ENCODE measurements at regions not wholly inside any gene's neighbourhood (a gene's known extent, or its start where the extent isn't known, plus 50 kb on each side); places are given as distances from the start of the nearest gene placed in this dataset.
"Not testable (repeated sequence)": the region's sequence is repeated elsewhere in the genome, so short reads cannot be mapped to it uniquely, and the experiment has no call there.

- Mint-ChIP-seq H3K36me3 (ENCODE audit: low read depth) (no peaks in the 10 kb centered on the region), H3K27ac (no peak overlapping the region), H3K9me3 (peaks cover 7% of the 10 kb centered on the region), H3K27me3 (peaks cover 9% of the 10 kb centered on the region), H3K4me3 (no peak overlapping the region), H3K4me1 (no peaks in the 10 kb centered on the region)
- ATAC-seq (replicated peaks): no peak
These were observed 124.5 kb downstream of the AHR start for GRCh38 chr7:17422966-17423365.

DNA sequence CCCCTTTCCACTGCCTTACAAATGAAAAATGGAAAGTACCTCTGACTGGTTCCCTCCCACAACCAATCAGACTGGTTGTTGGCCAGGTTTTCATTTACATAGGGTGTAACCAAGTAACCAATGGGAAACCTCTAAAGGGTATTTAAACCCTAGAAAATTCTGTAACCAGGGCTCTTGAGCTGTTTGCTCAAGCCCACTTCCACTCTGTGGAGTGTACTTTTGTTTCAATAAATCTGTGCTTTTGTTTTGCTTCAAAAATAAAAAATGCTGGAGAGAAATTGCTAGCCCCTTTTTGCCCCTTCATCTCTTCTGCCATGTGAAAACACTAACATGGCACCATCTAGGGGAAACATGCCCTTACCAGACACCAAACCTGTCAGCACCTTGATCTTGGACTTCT is 129.5 kb downstream of the AHR start:
- Mint-ChIP-seq H3K4me3 (no peak overlapping the region), H3K36me3 (ENCODE audit: low read depth) (no peaks in the 10 kb centered on the region), H3K27me3 (peaks cover 12% of the 10 kb centered on the region), H3K4me1 (no peaks in the 10 kb centered on the region), H3K9me3 (peaks cover 11% of the 10 kb centered on the region), H3K27ac (no peak overlapping the region)
- ATAC-seq (replicated peaks): no peak

- no peaks in the 10 kb centered on the region for H3K4me1 Mint-ChIP-seq
- no peak overlapping the region for H3K4me3 Mint-ChIP-seq
- no peaks in the 10 kb centered on the region for H3K36me3 Mint-ChIP-seq (ENCODE audit: low read depth)
- ATAC-seq (replicated peaks): no peak
- no peak overlapping the region for H3K27ac Mint-ChIP-seq
- H3K9me3 Mint-ChIP-seq: peaks cover 11% of the 10 kb centered on the region
- H3K27me3 Mint-ChIP-seq: peaks cover 12% of the 10 kb centered on the region
These were observed 131.1 kb downstream of the AHR start for GRCh38 chr7:17429579-17429978.

DNA sequence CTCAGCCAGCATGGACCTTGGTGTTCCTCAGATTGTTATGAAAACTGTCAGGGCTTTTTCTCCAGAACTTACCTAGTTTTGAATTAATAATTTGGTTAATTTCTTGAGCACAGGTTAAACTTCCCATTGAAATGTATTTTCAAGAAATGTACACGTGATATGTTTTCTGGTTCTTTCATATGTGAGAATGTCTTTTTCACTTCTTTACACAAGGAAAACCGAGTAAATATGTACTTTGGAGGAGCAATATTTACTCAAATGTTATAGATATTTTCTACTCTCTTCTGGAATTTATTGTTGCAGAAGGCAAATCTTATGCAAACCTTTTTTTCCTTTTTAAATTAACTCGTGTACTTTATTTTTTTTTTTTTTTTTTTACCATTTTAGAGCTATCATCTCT is 134.3 kb downstream of the AHR start:
- H3K27ac Mint-ChIP-seq: no peak overlapping the region
- peaks cover 5% of the 10 kb centered on the region for H3K9me3 Mint-ChIP-seq
- H3K4me3 Mint-ChIP-seq: no peak overlapping the region
- no peak for ATAC-seq (replicated peaks)
- peaks cover 3% of the 10 kb centered on the region for H3K27me3 Mint-ChIP-seq
- H3K36me3 Mint-ChIP-seq (ENCODE audit: low read depth): no peaks in the 10 kb centered on the region
- no peaks in the 10 kb centered on the region for H3K4me1 Mint-ChIP-seq

GRCh38 chr7:17434191-17434590 is 135.7 kb downstream of the AHR start:
- peaks cover 3% of the 10 kb centered on the region for H3K27me3 Mint-ChIP-seq
- ATAC-seq (replicated peaks): no peak
- no peak overlapping the region for H3K27ac Mint-ChIP-seq
- peaks cover 7% of the 10 kb centered on the region for H3K4me1 Mint-ChIP-seq
- H3K4me3 Mint-ChIP-seq: no peak overlapping the region
- H3K9me3 Mint-ChIP-seq: no peaks in the 10 kb centered on the region
- H3K36me3 Mint-ChIP-seq (ENCODE audit: low read depth): no peaks in the 10 kb centered on the region

- H3K4me3 Mint-ChIP-seq: no peak overlapping the region
- no peak for ATAC-seq (replicated peaks)
- H3K27ac Mint-ChIP-seq: no peak overlapping the region
- peaks cover 3% of the 10 kb centered on the region for H3K27me3 Mint-ChIP-seq
- H3K36me3 Mint-ChIP-seq (ENCODE audit: low read depth): no peaks in the 10 kb centered on the region
- no peaks in the 10 kb centered on the region for H3K9me3 Mint-ChIP-seq
- H3K4me1 Mint-ChIP-seq: peaks cover 7% of the 10 kb centered on the region
These were observed 136.6 kb downstream of the AHR start for GRCh38 chr7:17434841-17435692.

- no peak for ATAC-seq (replicated peaks)
- no peaks in the 10 kb centered on the region for H3K36me3 Mint-ChIP-seq (ENCODE audit: low read depth)
- no peaks in the 10 kb centered on the region for H3K27me3 Mint-ChIP-seq
- no peak overlapping the region for H3K27ac Mint-ChIP-seq
- peaks cover 11% of the 10 kb centered on the region for H3K4me1 Mint-ChIP-seq
- H3K9me3 Mint-ChIP-seq: peaks cover 6% of the 10 kb centered on the region
- no peak overlapping the region for H3K4me3 Mint-ChIP-seq
These were observed 137.7 kb downstream of the AHR start for GRCh38 chr7:17436126-17436525.

- no peaks in the 10 kb centered on the region for H3K27me3 Mint-ChIP-seq
- peaks cover 11% of the 10 kb centered on the region for H3K4me1 Mint-ChIP-seq
- peaks cover 9% of the 10 kb centered on the region for H3K9me3 Mint-ChIP-seq
- no peak overlapping the region for H3K4me3 Mint-ChIP-seq
- ATAC-seq (replicated peaks): no peak
- H3K27ac Mint-ChIP-seq: no peak overlapping the region
- no peaks in the 10 kb centered on the region for H3K36me3 Mint-ChIP-seq (ENCODE audit: low read depth)
These were observed 139.1 kb downstream of the AHR start for GRCh38 chr7:17437586-17437985.

DNA sequence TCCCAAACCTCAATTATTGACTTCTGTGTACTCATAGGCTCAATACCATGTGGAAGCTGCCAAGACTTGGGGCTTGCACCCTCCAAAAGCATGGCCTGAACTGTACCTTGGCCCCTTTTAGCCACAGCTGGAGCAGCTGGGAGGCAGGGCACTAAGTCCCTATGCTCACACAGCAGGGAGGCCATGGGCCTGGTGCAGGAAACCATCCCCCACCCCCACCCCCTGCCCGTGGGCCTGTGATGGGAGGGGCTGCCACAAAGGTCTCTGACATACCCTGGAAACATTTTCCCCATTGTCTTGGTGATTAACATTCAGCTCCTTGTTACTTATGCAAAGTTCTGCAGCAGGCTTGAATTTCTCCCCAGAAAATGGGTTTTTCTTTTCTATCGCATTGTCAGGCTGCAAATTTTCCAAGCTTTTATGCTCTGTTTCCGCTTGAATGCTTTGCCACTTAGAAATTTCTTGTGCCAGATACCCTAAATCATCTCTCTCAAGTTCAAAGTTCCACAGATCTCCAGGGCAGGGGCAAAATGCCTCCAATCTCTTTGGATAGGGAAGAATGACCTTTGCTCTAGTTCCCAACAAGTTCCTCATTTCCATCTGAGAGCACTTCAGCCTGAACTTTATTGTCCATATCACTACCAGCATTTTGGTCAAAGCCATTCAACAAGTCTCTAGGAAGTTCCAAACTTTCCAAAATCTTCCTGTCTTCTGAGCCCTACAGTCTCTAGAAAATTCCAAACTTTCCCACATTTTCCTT is 141.8 kb downstream of the AHR start:
- peak overlapping the region; percentile 21 for H3K4me3 Mint-ChIP-seq
- H3K9me3 Mint-ChIP-seq; H3K36me3 Mint-ChIP-seq (ENCODE audit: low read depth); H3K27me3 Mint-ChIP-seq; ATAC-seq (replicated peaks): not testable (repeated sequence)
- H3K27ac Mint-ChIP-seq: peak overlapping the region; percentile 55
- peaks cover 11% of the 10 kb centered on the region for H3K4me1 Mint-ChIP-seq

GRCh38 chr7:17440831-17441230 is 142.4 kb downstream of the AHR start:
- Mint-ChIP-seq H3K4me1 (peaks cover 11% of the 10 kb centered on the region), H3K4me3 (peak overlapping the region; percentile 21), H3K27me3 (no peaks in the 10 kb centered on the region), H3K36me3 (ENCODE audit: low read depth) (no peaks in the 10 kb centered on the region), H3K27ac (peak overlapping the region; percentile 55), H3K9me3 (peaks cover 9% of the 10 kb centered on the region)
- peak; percentile 53 for ATAC-seq (replicated peaks)

GRCh38 chr7:17441557-17441956 is 143.1 kb downstream of the AHR start:
- no peak for ATAC-seq (replicated peaks)
- H3K9me3 Mint-ChIP-seq: peaks cover 9% of the 10 kb centered on the region
- no peak overlapping the region for H3K4me3 Mint-ChIP-seq
- H3K27me3 Mint-ChIP-seq: no peaks in the 10 kb centered on the region
- peaks cover 11% of the 10 kb centered on the region for H3K4me1 Mint-ChIP-seq
- H3K36me3 Mint-ChIP-seq (ENCODE audit: low read depth): no peaks in the 10 kb centered on the region
- peak overlapping the region; percentile 55 for H3K27ac Mint-ChIP-seq

DNA sequence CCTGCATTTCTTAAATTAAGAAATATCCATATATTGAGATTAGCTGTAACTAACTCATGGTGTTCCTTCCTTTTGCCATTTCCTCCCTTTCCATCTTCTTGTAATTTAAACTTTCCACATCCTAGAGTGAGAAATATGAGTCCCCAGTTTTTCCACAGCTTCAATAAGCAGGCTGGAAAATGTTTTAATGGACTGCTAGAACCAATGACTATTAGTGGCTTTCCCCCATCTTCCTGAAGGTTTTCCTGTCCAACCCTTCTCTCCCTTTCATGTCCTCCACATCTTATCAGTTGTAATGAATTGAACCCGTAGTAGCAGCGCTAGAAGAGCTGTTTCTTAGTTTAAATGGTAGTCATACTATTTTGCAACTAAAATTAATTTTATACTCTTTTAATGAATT is 145.7 kb downstream of the AHR start:
- H3K4me3 Mint-ChIP-seq: no peak overlapping the region
- H3K36me3 Mint-ChIP-seq (ENCODE audit: low read depth): no peaks in the 10 kb centered on the region
- peaks cover 4% of the 10 kb centered on the region for H3K4me1 Mint-ChIP-seq
- H3K9me3 Mint-ChIP-seq: peaks cover 18% of the 10 kb centered on the region
- no peak for ATAC-seq (replicated peaks)
- H3K27me3 Mint-ChIP-seq: peaks cover 12% of the 10 kb centered on the region
- no peak overlapping the region for H3K27ac Mint-ChIP-seq

DNA sequence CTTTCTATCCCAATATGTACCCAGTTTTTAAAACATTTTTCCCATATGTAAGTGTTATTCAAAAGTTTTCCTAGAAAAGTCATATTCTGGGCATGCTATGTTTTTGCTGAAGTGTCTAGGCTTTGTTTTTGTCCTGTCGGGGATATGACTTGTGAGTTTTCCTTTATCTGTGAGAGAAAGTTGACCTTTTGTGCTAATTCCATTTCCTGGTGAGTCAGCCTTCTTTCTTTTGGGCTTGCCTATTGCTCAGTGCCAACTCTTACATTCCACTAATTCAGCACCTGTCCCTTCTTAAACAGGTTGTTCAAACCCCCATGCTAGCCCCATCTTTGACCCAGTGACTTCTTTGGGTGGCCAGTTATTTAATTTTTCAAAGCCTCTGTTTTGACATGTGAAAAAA is 146.2 kb downstream of the AHR start:
- H3K4me3 Mint-ChIP-seq: no peak overlapping the region
- peaks cover 18% of the 10 kb centered on the region for H3K9me3 Mint-ChIP-seq
- no peaks in the 10 kb centered on the region for H3K36me3 Mint-ChIP-seq (ENCODE audit: low read depth)
- H3K4me1 Mint-ChIP-seq: peaks cover 4% of the 10 kb centered on the region
- ATAC-seq (replicated peaks): peak; percentile 45
- peaks cover 12% of the 10 kb centered on the region for H3K27me3 Mint-ChIP-seq
- no peak overlapping the region for H3K27ac Mint-ChIP-seq

DNA sequence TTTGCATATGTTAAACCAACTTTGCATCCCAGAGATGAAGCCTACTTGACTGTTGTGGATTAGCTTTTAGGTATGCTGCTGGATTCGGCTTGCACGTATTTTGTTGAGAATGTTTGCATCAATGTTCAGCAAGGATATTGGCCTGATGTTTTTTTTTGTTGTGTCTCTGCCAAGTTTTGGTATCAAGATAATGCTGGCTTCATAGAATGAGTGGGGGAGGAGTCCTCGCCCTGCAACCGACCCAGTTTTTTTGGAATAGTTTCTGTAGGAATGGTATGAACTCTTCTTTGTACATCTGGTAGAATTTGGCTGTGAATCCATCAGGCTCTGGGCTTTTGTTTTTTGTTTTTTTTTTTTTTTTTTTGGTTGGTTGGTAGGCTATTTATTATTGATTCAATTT is 147.9 kb downstream of the AHR start:
- H3K27ac Mint-ChIP-seq: no peak overlapping the region
- no peaks in the 10 kb centered on the region for H3K4me1 Mint-ChIP-seq
- H3K36me3 Mint-ChIP-seq (ENCODE audit: low read depth): no peaks in the 10 kb centered on the region
- no peak for ATAC-seq (replicated peaks)
- peaks cover 15% of the 10 kb centered on the region for H3K27me3 Mint-ChIP-seq
- peaks cover 10% of the 10 kb centered on the region for H3K9me3 Mint-ChIP-seq
- H3K4me3 Mint-ChIP-seq: no peak overlapping the region

All from activated T-helper 17 cell treated with anti-CD3 and anti-CD28 coated beads, Interleukin-2, amount 50 U/mL, for 72 hours (primary cell).